Neural cell (in vitro differentiated cells): ENCODE measurements at regions not wholly inside any gene's neighbourhood (a gene's known extent, or its start where the extent isn't known, plus 50 kb on each side); places are given as distances from the start of the nearest gene placed in this dataset.

ENCODE experiments used
- H2AFZ ChIP-seq: fragments of 200-600, 300-800 bp; sonication (generic), shearing (Covaris generic); 2 replicates; pipeline ENCODE4 v1.6.0; 2014; ENCODE audit warnings: low read depth, mild to moderate bottlenecking, antibody characterized with exemption, low read length, moderate library complexity
- H3F3A ChIP-seq: fragments of 200-600 bp; shearing (Covaris generic); 2 replicates; pipeline ENCODE4 v1.6.1; 2016; ENCODE audit warnings: mild to moderate bottlenecking, moderate library complexity, mixed read lengths, antibody characterized with exemption, low read length; ENCODE audit not compliant: insufficient read depth, poor library complexity, severe bottlenecking
- H3K27ac ChIP-seq: fragments of 200-600, 300-800 bp; sonication (generic), shearing (Covaris generic); 2 replicates; pipeline ENCODE4 v1.5.1; 2014; ENCODE audit warnings: mild to moderate bottlenecking, low read length, moderate library complexity
- H3K27me3 ChIP-seq: fragments of 300-800, 200-600 bp; sonication (generic), shearing (Covaris generic); 2 replicates; pipeline ENCODE4 v1.6.0; 2014; ENCODE audit warnings: mild to moderate bottlenecking, low read depth, low read length, moderate library complexity; ENCODE audit not compliant: insufficient read depth
- H3K36me3 ChIP-seq: fragments of 300-800, 200-600 bp; sonication (generic), shearing (Covaris generic); 2 replicates; pipeline ENCODE4 v1.5.1; 2014; ENCODE audit warnings: mild to moderate bottlenecking, antibody characterized with exemption, low read length, moderate library complexity; ENCODE audit not compliant: insufficient read depth
- H3K4me2 ChIP-seq: fragments of 300-800, 200-600 bp; sonication (generic), shearing (Covaris generic); 2 replicates; pipeline ENCODE4 v1.6.0; 2014; ENCODE audit warnings: mild to moderate bottlenecking, low read length
- H3K4me3 ChIP-seq: fragments of 300-800, 200-600 bp; sonication (generic), shearing (Covaris generic); 2 replicates; pipeline ENCODE4 v1.5.1; 2014; ENCODE audit warnings: mild to moderate bottlenecking, low read length, moderate library complexity
- H3K79me2 ChIP-seq: fragments of 200-600 bp; shearing (Covaris generic); replicated peaks from 2 replicates; pipeline ENCODE4 v1.6.0; 2014; ENCODE audit warnings: mild to moderate bottlenecking, low read length, moderate library complexity; ENCODE audit not compliant: insufficient read depth
- H3K9ac ChIP-seq: fragments of 300-800, 200-600 bp; sonication (generic), shearing (Covaris generic); 2 replicates; pipeline ENCODE4 v1.6.1; 2016; ENCODE audit warnings: mild to moderate bottlenecking, low read length, mixed read lengths
- H3K9me2 ChIP-seq: fragments of 200-600 bp; shearing (Covaris generic); 2 replicates; pipeline ENCODE4 v1.6.1; 2016; ENCODE audit warnings: mild to moderate bottlenecking, low read length, mixed read lengths; ENCODE audit not compliant: insufficient read depth
- H3K9me3 ChIP-seq: fragments of 200-600, 300-800 bp; sonication (generic), shearing (Covaris generic); 2 replicates; pipeline ENCODE4 v1.6.1; 2016; ENCODE audit warnings: mild to moderate bottlenecking, mixed run types, low read length, moderate library complexity, mixed read lengths
- H4K20me1 ChIP-seq: fragments of 200-600 bp; shearing (Covaris generic); 2 replicates; pipeline ENCODE4 v1.6.1; 2016; ENCODE audit warnings: mild to moderate bottlenecking, mixed run types; ENCODE audit not compliant: insufficient read depth
- EP300 ChIP-seq: fragments of 450-650 bp; conservative IDR thresholded peaks from 2 replicates; pipeline ENCODE4 v1.6.1; 2014; ENCODE audit warnings: antibody characterized with exemption, mild to moderate bottlenecking, moderate library complexity; ENCODE audit not compliant: poor library complexity, severe bottlenecking
- EZH2 ChIP-seq: fragments of 200-600, 300-800 bp; shearing (Covaris generic), sonication (generic); IDR thresholded peaks from 2 replicates; pipeline ENCODE4 v1.6.1; 2014; ENCODE audit warnings: antibody characterized with exemption, low read length, borderline replicate concordance, mild to moderate bottlenecking; ENCODE audit not compliant: insufficient read depth, poor library complexity, severe bottlenecking
- MXI1 ChIP-seq: fragments of 450-650 bp; conservative IDR thresholded peaks from 2 replicates; pipeline ENCODE4 v1.6.1; 2014; ENCODE audit warnings: antibody characterized with exemption, mild to moderate bottlenecking; ENCODE audit not compliant: poor library complexity, severe bottlenecking
- POLR2AphosphoS5 ChIP-seq: IDR thresholded peaks from 2 replicates; pipeline ENCODE4 v1.6.1; 2012
- RAD21 ChIP-seq: fragments of 450-650 bp; conservative IDR thresholded peaks from 2 replicates; pipeline ENCODE4 v1.6.1; 2014; ENCODE audit warnings: antibody characterized with exemption, mild to moderate bottlenecking, moderate library complexity
- SMC3 ChIP-seq: fragments of 450-650 bp; conservative IDR thresholded peaks from 2 replicates; pipeline ENCODE4 v1.6.1; 2014; ENCODE audit warnings: antibody characterized with exemption, mild to moderate bottlenecking, moderate library complexity; ENCODE audit not compliant: poor library complexity
- TAF1 ChIP-seq: IDR thresholded peaks from 2 replicates; pipeline ENCODE4 v1.6.1; 2012; ENCODE audit warnings: low read depth
- TF ChIP-seq, protein P1 (sequence below): fragments of 450-650 bp; IDR thresholded peaks from 2 replicates; pipeline ENCODE4 v1.5.1; 2014; ENCODE audit warnings: antibody characterized with exemption, mild to moderate bottlenecking, moderate library complexity; ENCODE audit not compliant: poor library complexity, severe bottlenecking
- TF ChIP-seq, protein P2 (sequence below): IDR thresholded peaks from 2 replicates; pipeline ENCODE4 v1.6.1; 2012; ENCODE audit warnings: borderline replicate concordance

DNA sequence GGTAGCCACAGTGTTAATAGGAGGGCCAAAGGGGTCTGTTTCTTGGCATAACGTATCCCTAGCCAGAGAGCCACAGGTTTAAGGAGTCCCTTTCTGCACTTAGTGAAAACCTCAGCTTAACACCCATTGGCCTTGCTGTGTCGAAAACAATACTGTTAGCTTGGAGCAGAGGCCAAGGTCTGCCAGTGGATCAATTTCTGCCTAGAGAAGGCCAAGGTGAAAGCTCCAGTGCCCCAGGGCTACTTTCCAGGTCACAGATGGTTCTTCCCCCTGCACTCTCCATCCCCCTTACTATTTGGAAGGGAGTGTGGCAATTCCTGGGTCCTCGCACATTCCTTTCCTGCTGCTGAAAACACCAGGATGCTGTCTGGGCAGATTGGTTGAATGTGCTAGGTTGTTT is 74.8 kb upstream of the TNP1 start:
- H4K20me1 ChIP-seq: no peaks in the 10 kb centered on the region
- no peak overlapping the region for H3K4me3 ChIP-seq
- H3K36me3 ChIP-seq: no peaks in the 10 kb centered on the region
- H2AFZ ChIP-seq: no peak overlapping the region
- H3K9me3 ChIP-seq: no peaks in the 10 kb centered on the region
- H3K27me3 ChIP-seq: no peaks in the 10 kb centered on the region
- no peak overlapping the region for H3K27ac ChIP-seq
- no peaks in the 10 kb centered on the region for H3F3A ChIP-seq
- no peak overlapping the region for H3K4me2 ChIP-seq
- TF ChIP-seq MXI1: no peak
- TF ChIP-seq EZH2: no peak
- TF ChIP-seq, protein P1, sequence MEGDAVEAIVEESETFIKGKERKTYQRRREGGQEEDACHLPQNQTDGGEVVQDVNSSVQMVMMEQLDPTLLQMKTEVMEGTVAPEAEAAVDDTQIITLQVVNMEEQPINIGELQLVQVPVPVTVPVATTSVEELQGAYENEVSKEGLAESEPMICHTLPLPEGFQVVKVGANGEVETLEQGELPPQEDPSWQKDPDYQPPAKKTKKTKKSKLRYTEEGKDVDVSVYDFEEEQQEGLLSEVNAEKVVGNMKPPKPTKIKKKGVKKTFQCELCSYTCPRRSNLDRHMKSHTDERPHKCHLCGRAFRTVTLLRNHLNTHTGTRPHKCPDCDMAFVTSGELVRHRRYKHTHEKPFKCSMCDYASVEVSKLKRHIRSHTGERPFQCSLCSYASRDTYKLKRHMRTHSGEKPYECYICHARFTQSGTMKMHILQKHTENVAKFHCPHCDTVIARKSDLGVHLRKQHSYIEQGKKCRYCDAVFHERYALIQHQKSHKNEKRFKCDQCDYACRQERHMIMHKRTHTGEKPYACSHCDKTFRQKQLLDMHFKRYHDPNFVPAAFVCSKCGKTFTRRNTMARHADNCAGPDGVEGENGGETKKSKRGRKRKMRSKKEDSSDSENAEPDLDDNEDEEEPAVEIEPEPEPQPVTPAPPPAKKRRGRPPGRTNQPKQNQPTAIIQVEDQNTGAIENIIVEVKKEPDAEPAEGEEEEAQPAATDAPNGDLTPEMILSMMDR: no peak
- TF ChIP-seq POLR2AphosphoS5: no peak
- TF ChIP-seq TAF1: no peak
- no peak for TF ChIP-seq SMC3
- TF ChIP-seq EP300: no peak
- TF ChIP-seq RAD21: no peak
- TF ChIP-seq, protein P2, sequence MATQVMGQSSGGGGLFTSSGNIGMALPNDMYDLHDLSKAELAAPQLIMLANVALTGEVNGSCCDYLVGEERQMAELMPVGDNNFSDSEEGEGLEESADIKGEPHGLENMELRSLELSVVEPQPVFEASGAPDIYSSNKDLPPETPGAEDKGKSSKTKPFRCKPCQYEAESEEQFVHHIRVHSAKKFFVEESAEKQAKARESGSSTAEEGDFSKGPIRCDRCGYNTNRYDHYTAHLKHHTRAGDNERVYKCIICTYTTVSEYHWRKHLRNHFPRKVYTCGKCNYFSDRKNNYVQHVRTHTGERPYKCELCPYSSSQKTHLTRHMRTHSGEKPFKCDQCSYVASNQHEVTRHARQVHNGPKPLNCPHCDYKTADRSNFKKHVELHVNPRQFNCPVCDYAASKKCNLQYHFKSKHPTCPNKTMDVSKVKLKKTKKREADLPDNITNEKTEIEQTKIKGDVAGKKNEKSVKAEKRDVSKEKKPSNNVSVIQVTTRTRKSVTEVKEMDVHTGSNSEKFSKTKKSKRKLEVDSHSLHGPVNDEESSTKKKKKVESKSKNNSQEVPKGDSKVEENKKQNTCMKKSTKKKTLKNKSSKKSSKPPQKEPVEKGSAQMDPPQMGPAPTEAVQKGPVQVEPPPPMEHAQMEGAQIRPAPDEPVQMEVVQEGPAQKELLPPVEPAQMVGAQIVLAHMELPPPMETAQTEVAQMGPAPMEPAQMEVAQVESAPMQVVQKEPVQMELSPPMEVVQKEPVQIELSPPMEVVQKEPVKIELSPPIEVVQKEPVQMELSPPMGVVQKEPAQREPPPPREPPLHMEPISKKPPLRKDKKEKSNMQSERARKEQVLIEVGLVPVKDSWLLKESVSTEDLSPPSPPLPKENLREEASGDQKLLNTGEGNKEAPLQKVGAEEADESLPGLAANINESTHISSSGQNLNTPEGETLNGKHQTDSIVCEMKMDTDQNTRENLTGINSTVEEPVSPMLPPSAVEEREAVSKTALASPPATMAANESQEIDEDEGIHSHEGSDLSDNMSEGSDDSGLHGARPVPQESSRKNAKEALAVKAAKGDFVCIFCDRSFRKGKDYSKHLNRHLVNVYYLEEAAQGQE: no peak
- no peaks in the 10 kb centered on the region for H3K79me2 ChIP-seq
- no peak overlapping the region for H3K9ac ChIP-seq
- H3K9me2 ChIP-seq: no peaks in the 10 kb centered on the region

DNA sequence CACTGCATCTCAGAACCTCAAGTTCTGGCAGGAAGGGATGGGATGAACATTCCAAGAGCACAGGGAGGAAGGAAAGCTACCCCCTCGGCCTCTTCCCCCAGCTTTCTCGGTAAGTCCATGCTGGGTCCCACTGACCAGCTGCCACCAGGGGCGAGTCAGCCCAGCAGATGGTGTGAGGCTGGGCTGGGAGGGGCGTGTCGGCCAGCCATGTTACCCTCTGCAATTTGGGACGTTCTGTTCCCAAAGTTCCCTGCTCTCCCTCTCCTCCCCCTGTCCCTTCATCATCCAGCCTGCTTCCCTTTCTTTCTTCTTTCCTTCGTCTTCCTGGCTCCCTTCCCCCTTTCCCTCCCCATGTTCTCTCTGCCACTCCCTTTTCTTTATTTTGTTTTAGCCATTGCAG is 74.3 kb upstream of the TNP1 start:
- TF ChIP-seq, protein P1: no peak
- TF ChIP-seq TAF1 (no peak), EZH2 (no peak), EP300 (no peak), RAD21 (no peak), MXI1 (no peak), SMC3 (no peak), POLR2AphosphoS5 (no peak)
- TF ChIP-seq, protein P2: no peak
- Histone ChIP-seq H3K9ac (no peak overlapping the region), H3K9me2 (no peaks in the 10 kb centered on the region), H3K79me2 (no peaks in the 10 kb centered on the region), H4K20me1 (no peaks in the 10 kb centered on the region), H3K36me3 (no peaks in the 10 kb centered on the region), H3K4me3 (no peak overlapping the region), H3F3A (no peaks in the 10 kb centered on the region), H3K27ac (no peak overlapping the region), H3K27me3 (no peaks in the 10 kb centered on the region), H3K9me3 (no peaks in the 10 kb centered on the region), H2AFZ (no peak overlapping the region), H3K4me2 (no peak overlapping the region)
